Liver (tissue), 8 donors: ENCODE measurements at regions not wholly inside any gene's neighbourhood (a gene's known extent, or its start where the extent isn't known, plus 50 kb on each side); places are given as distances from the start of the nearest gene placed in this dataset.

Experiments used
- DNase-seq: peaks from one replicate; pipeline ENCODE4 v3.0.0-alpha.2; 2017; ENCODE audit warnings: low spot score
- H3K27ac ChIP-seq, 2 donors: one replicate each; pipeline ENCODE4 v1.7.0; 2013; ENCODE audit warnings: inconsistent platforms in 2 of 2, low read length in 2 of 2, control low read depth in 1 of 2, low read depth in 1 of 2, mild to moderate bottlenecking in 1 of 2
- H3K27me3 ChIP-seq, 4 donors: one replicate each; pipeline versions ENCODE4 v1.6.1 to v1.7.0; 2013; ENCODE audit warnings: low read length in 3 of 4, inconsistent platforms in 1 of 4, mild to moderate bottlenecking in 1 of 4, moderate library complexity in 1 of 4; ENCODE audit not compliant: control insufficient read depth in 4 of 4, insufficient read depth in 4 of 4
- H3K36me3 ChIP-seq, 4 donors: one replicate each; pipeline versions ENCODE4 v1.6.1 to v1.7.0; 2013; ENCODE audit warnings: low read length in 3 of 4, mild to moderate bottlenecking in 3 of 4, low read depth in 1 of 4, moderate library complexity in 1 of 4; ENCODE audit not compliant: control insufficient read depth in 4 of 4, insufficient read depth in 3 of 4
- H3K4me1 ChIP-seq, 4 donors: one replicate each; pipeline versions ENCODE4 v1.6.1 to v1.7.0; 2013; ENCODE audit warnings: low read length in 3 of 4, mild to moderate bottlenecking in 3 of 4, moderate library complexity in 1 of 4; ENCODE audit not compliant: control insufficient read depth in 4 of 4, insufficient read depth in 4 of 4
- H3K4me3 ChIP-seq, 3 donors: one replicate each; pipeline versions ENCODE4 v1.6.1 to v1.7.0; 2013; ENCODE audit warnings: low read length in 3 of 3, control low read depth in 1 of 3, low read depth in 1 of 3, mild to moderate bottlenecking in 1 of 3
- H3K9ac ChIP-seq, 2 donors: one replicate each; pipeline ENCODE4 v1.7.0; 2013; ENCODE audit warnings: low read length in 2 of 2, mild to moderate bottlenecking in 2 of 2, moderate library complexity in 2 of 2, control low read depth in 1 of 2, low read depth in 1 of 2
- H3K9me3 ChIP-seq, 4 donors: one replicate each; pipeline versions ENCODE4 v1.6.1 to v1.7.0; 2013; ENCODE audit warnings: low read length in 3 of 4; ENCODE audit not compliant: control insufficient read depth in 4 of 4
- ATF3 ChIP-seq: IDR thresholded peaks from 2 replicates; pipeline ENCODE4 v1.6.1; 2016; ENCODE audit warnings: antibody characterized with exemption
- EGR1 ChIP-seq, 2 donors: IDR thresholded peaks; 2 replicates each; pipeline ENCODE4 v1.6.1; 2016 to 2018; ENCODE audit warnings: antibody characterized with exemption in 2 of 2, low read depth in 2 of 2
- FOXA1 ChIP-seq: IDR thresholded peaks from 2 replicates; pipeline ENCODE4 v1.6.1; 2016; ENCODE audit warnings: antibody characterized with exemption
- FOXA2 ChIP-seq: IDR thresholded peaks from 2 replicates; pipeline ENCODE4 v1.6.1; 2016; ENCODE audit warnings: antibody characterized with exemption
- GABPA ChIP-seq, 2 donors: IDR thresholded peaks in 1 of 2; conservative IDR thresholded peaks in 1 of 2; 2 replicates each; pipeline ENCODE4 v1.6.1; 2016; ENCODE audit warnings: antibody characterized with exemption in 2 of 2, mild to moderate bottlenecking in 1 of 2, moderate library complexity in 1 of 2
- HNF4A ChIP-seq, 2 donors: conservative IDR thresholded peaks; 2 replicates each; pipeline ENCODE4 v1.6.1; 2016; ENCODE audit warnings: antibody characterized with exemption in 2 of 2, mild to moderate bottlenecking in 2 of 2
- JUND ChIP-seq, 2 donors: IDR thresholded peaks; 2 replicates each; pipeline ENCODE4 v1.6.1; 2016; ENCODE audit warnings: antibody characterized with exemption in 2 of 2
- MAX ChIP-seq: IDR thresholded peaks from 2 replicates; pipeline ENCODE4 v1.6.1; 2016; ENCODE audit warnings: antibody characterized with exemption
- NR2F2 ChIP-seq: IDR thresholded peaks from 2 replicates; pipeline ENCODE4 v1.6.1; 2016; ENCODE audit warnings: antibody characterized with exemption
- RAD21 ChIP-seq, 2 donors: IDR thresholded peaks; 2 replicates each; pipeline ENCODE4 v1.6.1; 2016; ENCODE audit warnings: antibody characterized with exemption in 2 of 2, mild to moderate bottlenecking in 2 of 2
- REST ChIP-seq: IDR thresholded peaks from 2 replicates; pipeline ENCODE4 v1.6.1; 2016; ENCODE audit warnings: antibody characterized with exemption, mild to moderate bottlenecking
- SP1 ChIP-seq: IDR thresholded peaks from 2 replicates; pipeline ENCODE4 v1.6.1; 2018; ENCODE audit warnings: antibody characterized with exemption, mild to moderate bottlenecking
- TAF1 ChIP-seq: conservative IDR thresholded peaks from 2 replicates; pipeline ENCODE4 v1.6.1; 2016; ENCODE audit warnings: antibody characterized with exemption, mild to moderate bottlenecking
- YY1 ChIP-seq: IDR thresholded peaks from 2 replicates; pipeline ENCODE4 v1.6.1; 2016; ENCODE audit warnings: antibody characterized with exemption, mild to moderate bottlenecking
- ZBTB33 ChIP-seq: IDR thresholded peaks from 2 replicates; pipeline ENCODE4 v1.6.1; 2016; ENCODE audit warnings: antibody characterized with exemption
- WGBS: extraction: QIAGEN DNeasy Blood & Tissue Kit; methylation state at CpG from one replicate; pipeline ENCODE4 v1.1.7; 2013; 5-methylcytosine and 5-hydroxymethylcytosine counted together
- TF ChIP-seq, protein P1 (sequence below): fragments of 150-350 bp; IDR thresholded peaks from 2 replicates; pipeline ENCODE4 v1.5.1; 2017; ENCODE audit warnings: improper control_type of control experiment, low read depth, low read length; ENCODE audit not compliant: missing input control
- donor health status: healthy.
- donor health status: healthy.
- donor health status: healthy.
- donor health status: healthy.
- donor health status: healthy.

DNA sequence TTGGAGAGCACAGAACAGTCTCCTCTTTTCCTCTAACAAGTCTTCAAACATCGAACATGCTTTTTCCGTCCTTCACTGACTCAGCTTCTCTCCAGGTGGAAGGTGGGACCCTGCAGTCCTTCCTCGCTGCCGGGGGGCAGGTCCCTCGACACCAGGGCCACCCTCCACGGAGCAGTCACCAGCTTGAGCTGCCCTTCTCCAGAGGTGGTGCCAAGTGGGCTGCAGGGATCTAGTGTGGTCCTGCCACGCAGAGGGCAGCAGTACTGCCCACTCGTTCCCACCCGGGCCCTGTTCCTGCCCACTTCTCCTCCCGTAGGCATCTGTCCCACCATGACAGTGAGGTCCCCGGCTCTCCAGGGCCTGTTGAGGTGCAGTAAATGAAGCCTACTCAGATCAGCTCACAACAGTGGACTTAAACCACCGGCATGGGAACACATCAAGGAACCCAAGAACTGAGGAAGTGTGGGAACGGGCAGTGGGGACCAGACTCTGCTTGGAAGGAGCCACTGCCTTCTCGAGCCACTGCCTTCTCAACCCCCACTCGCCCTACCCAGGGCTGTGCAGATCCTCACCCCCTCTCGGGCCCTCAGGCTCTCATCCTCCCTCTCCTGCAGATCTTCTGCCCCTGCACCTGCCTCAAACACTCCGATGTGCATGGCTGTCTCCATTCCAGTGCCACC, 153.9 kb downstream of the OAT start:
- DNase-seq, result no peak

DNA sequence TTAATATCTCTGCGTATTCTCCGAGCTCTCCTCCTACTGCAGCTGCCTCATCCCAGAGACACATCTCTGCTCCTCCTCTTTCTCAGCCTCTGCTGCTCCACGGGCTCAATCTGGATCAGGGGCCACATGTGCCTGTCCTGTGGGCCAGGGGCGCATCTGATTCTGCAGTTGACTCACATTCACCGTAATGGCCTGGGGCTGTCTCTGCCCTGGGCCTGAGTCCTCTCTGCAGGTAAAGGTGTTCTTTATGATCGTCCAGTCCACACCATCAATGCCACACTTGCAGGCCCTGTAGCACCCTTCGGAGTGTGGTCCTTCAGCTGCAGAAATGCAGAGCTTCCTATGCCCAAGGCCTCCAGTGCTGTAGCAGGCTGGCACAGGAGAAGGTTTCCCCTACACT, 154.5 kb downstream of the OAT start:
- H3K27me3 ChIP-seq, result no peaks in the 10 kb centered on the region
- H3K9ac ChIP-seq, result no peak overlapping the region
- 87% methylated on average over 7 of the region's 7 CpGs for WGBS
- no peak for DNase-seq
- H3K27ac ChIP-seq, result no peak overlapping the region
- no peak overlapping the region for H3K4me3 ChIP-seq
- H3K36me3 ChIP-seq, result no peaks in the 10 kb centered on the region
- no peak for TF ChIP-seq EGR1 (IDR thresholded peaks at IDR 0.05; ENCODE audit: low read depth in 2 of 2)
- no peak for TF ChIP-seq REST
- TF ChIP-seq FOXA1, result no peak
- TF ChIP-seq FOXA2, result no peak
- peaks cover 2 to 3% (median 3%) of the 10 kb centered on the region in 4 donors for H3K9me3 ChIP-seq
- H3K4me1 ChIP-seq, result no peaks in the 10 kb centered on the region

More for the DNA sequence above, 153.9 kb downstream of the OAT start:
- no peak for TF ChIP-seq RAD21 (IDR thresholded peaks at IDR 0.05)
- no peak for TF ChIP-seq NR2F2
- no peak for TF ChIP-seq FOXA2
- H3K27ac ChIP-seq, result no peak overlapping the region
- no peak overlapping the region for H3K9ac ChIP-seq
- no peaks in the 10 kb centered on the region for H3K27me3 ChIP-seq
- WGBS, result 88% methylated on average over 17 of the region's 17 CpGs
- no peaks in the 10 kb centered on the region for H3K4me1 ChIP-seq
- H3K9me3 ChIP-seq, result no peaks in the 10 kb centered on the region
- no peaks in the 10 kb centered on the region for H3K36me3 ChIP-seq
- H3K4me3 ChIP-seq, result no peak overlapping the region

- no peak overlapping the region for H3K9ac ChIP-seq
- H3K4me1 ChIP-seq, result no peaks in the 10 kb centered on the region
- no peaks in the 10 kb centered on the region for H3K27me3 ChIP-seq
- WGBS, result 80% methylated on average over 5 of the region's 5 CpGs
- no peak for DNase-seq
- peaks cover 3 to 5% (median 5%) of the 10 kb centered on the region in 4 donors for H3K9me3 ChIP-seq
- no peak overlapping the region for H3K4me3 ChIP-seq
- H3K36me3 ChIP-seq, result no peaks in the 10 kb centered on the region
- no peak overlapping the region for H3K27ac ChIP-seq
- TF ChIP-seq GABPA (IDR thresholded peaks at IDR 0.05 in 1 of 2, conservative IDR thresholded peaks at IDR 0.05 in 1 of 2) (no peak), SP1 (no peak), HNF4A (conservative IDR thresholded peaks at IDR 0.05) (no peak), RAD21 (IDR thresholded peaks at IDR 0.05) (no peak), ATF3 (no peak), REST (no peak), JUND (IDR thresholded peaks at IDR 0.05) (no peak), YY1 (no peak), ZBTB33 (no peak), TAF1 (no peak), EGR1 (IDR thresholded peaks at IDR 0.05; ENCODE audit: low read depth in 2 of 2) (no peak), FOXA2 (no peak), MAX (no peak), FOXA1 (no peak)
- TF ChIP-seq, protein P1, sequence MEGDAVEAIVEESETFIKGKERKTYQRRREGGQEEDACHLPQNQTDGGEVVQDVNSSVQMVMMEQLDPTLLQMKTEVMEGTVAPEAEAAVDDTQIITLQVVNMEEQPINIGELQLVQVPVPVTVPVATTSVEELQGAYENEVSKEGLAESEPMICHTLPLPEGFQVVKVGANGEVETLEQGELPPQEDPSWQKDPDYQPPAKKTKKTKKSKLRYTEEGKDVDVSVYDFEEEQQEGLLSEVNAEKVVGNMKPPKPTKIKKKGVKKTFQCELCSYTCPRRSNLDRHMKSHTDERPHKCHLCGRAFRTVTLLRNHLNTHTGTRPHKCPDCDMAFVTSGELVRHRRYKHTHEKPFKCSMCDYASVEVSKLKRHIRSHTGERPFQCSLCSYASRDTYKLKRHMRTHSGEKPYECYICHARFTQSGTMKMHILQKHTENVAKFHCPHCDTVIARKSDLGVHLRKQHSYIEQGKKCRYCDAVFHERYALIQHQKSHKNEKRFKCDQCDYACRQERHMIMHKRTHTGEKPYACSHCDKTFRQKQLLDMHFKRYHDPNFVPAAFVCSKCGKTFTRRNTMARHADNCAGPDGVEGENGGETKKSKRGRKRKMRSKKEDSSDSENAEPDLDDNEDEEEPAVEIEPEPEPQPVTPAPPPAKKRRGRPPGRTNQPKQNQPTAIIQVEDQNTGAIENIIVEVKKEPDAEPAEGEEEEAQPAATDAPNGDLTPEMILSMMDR, result no peak
Observed at GRCh38 chr10:124263726-124264125, 155.0 kb downstream of the OAT start.
